ENCODE measurements at regions not wholly inside any gene's neighbourhood (a gene's known extent, or its start where the extent isn't known, plus 50 kb on each side); places are given as distances from the start of the nearest gene placed in this dataset.

GRCh38 chr3:153783106-153783505 lies 338.1 kb upstream of the ARHGEF26 start:
- no peak for TF ChIP-seq PBX3 (IDR thresholded peaks at IDR 0.05)
- TF ChIP-seq CTCF (IDR thresholded peaks at IDR 0.05): no peak
- TF ChIP-seq RAD21 (conservative IDR thresholded peaks at IDR 0.05 in 1 of 2, IDR thresholded peaks at IDR 0.05 in 1 of 2): no peak
- TF ChIP-seq POLR2A (IDR thresholded peaks at IDR 0.05; ENCODE audit: low read length): no peak
- no peak for TF ChIP-seq MYC (IDR thresholded peaks at IDR 0.05; ENCODE audit: borderline replicate concordance, low read length)
- no peak for TF ChIP-seq HOXA7 (CRISPR knock-in tag; IDR thresholded peaks at IDR 0.05)
- TF ChIP-seq MAX (IDR thresholded peaks at IDR 0.05): no peak
- no peak for TF ChIP-seq USF2 (IDR thresholded peaks at IDR 0.05)
- no peak for TF ChIP-seq CHD2 (IDR thresholded peaks at IDR 0.05; ENCODE audit: low read length, partially characterized antibody)

Data from A549 (cell line).